Suprapubic skin (tissue), 4 donors: ENCODE measurements at regions not wholly inside any gene's neighbourhood (a gene's known extent, or its start where the extent isn't known, plus 50 kb on each side); places are given as distances from the start of the nearest gene placed in this dataset.
"Not testable (repeated sequence)": the region's sequence is repeated elsewhere in the genome, so short reads cannot be mapped to it uniquely, and the experiment has no call there.

ENCODE experiments used
- DNase-seq, 2 donors: peaks; one replicate each; pipeline ENCODE4 v3.0.0-alpha.2; 2019; ENCODE audit warnings: low spot score in 2 of 2
- H3K27ac ChIP-seq: fragments of 200-600 bp; sonication (generic); one replicate; pipeline ENCODE4 v1.5.1; 2019
- H3K27me3 ChIP-seq: fragments of 200-600 bp; sonication (generic); one replicate; pipeline ENCODE4 v1.5.1; 2019
- H3K36me3 ChIP-seq: fragments of 200-600 bp; sonication (generic); one replicate; pipeline ENCODE4 v1.5.1; 2019
- H3K4me1 ChIP-seq: fragments of 200-600 bp; sonication (generic); one replicate; pipeline ENCODE4 v1.5.1; 2019
- H3K4me3 ChIP-seq: fragments of 200-600 bp; sonication (generic); one replicate; pipeline ENCODE4 v1.5.1; 2019; ENCODE audit warnings: mild to moderate bottlenecking
- H3K9me3 ChIP-seq: fragments of 200-600 bp; sonication (generic); one replicate; pipeline ENCODE4 v1.5.1; 2019
- EP300 ChIP-seq: sonication (generic); formaldehyde crosslinking; IDR thresholded peaks from one replicate; pipeline ENCODE4 v1.6.1; 2017; ENCODE audit warnings: antibody characterized with exemption
- POLR2A ChIP-seq, 2 donors: fragments of 450-650 bp; IDR thresholded peaks; one replicate each; pipeline ENCODE4 v1.6.1; 2017; ENCODE audit warnings: antibody characterized with exemption in 2 of 2, mild to moderate bottlenecking in 2 of 2, moderate library complexity in 2 of 2
- POLR2AphosphoS5 ChIP-seq, 3 donors: sonication (generic); formaldehyde crosslinking; IDR thresholded peaks; one replicate each; pipeline ENCODE4 v1.6.1; 2017; ENCODE audit warnings: antibody characterized with exemption in 3 of 3
- WGBS: methylation state at CpG from one replicate; pipeline ENCODE4 v1.1.5; 2018; 5-methylcytosine and 5-hydroxymethylcytosine counted together
- TF ChIP-seq, protein P1 (sequence below), 2 donors: fragments of 200-600 bp in 1 of 2; fragments of 450-650 bp in 1 of 2; sonication (generic) in 1 of 2; IDR thresholded peaks; one replicate each; pipeline ENCODE4 v1.5.1; 2016 to 2019; ENCODE audit warnings: antibody characterized with exemption in 2 of 2, mild to moderate bottlenecking in 1 of 2, moderate library complexity in 1 of 2

DNA sequence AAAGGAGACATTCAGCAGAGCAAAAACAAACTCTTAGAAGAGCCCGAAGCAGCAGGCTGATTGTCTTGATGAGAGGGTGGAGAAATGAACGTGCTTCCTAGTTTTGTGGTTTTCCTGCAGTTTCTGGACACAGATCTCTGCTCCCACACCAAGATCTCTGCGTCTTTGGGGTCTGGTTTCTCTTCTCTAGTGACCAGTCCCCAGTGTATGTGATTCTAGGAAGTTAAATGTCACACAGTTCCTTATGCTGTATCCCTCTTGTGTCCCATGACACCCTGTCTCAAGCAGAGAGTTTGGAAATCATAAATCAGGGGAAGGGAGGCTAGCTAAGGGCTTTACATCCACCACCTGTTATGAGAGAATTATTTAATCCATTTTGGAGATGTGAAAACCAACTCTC lies 55.4 kb upstream of the KLF14 start:
- TF ChIP-seq, protein P1, sequence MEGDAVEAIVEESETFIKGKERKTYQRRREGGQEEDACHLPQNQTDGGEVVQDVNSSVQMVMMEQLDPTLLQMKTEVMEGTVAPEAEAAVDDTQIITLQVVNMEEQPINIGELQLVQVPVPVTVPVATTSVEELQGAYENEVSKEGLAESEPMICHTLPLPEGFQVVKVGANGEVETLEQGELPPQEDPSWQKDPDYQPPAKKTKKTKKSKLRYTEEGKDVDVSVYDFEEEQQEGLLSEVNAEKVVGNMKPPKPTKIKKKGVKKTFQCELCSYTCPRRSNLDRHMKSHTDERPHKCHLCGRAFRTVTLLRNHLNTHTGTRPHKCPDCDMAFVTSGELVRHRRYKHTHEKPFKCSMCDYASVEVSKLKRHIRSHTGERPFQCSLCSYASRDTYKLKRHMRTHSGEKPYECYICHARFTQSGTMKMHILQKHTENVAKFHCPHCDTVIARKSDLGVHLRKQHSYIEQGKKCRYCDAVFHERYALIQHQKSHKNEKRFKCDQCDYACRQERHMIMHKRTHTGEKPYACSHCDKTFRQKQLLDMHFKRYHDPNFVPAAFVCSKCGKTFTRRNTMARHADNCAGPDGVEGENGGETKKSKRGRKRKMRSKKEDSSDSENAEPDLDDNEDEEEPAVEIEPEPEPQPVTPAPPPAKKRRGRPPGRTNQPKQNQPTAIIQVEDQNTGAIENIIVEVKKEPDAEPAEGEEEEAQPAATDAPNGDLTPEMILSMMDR (IDR thresholded peaks at IDR 0.05): no peak
- TF ChIP-seq POLR2AphosphoS5 (IDR thresholded peaks at IDR 0.05): no peak
- no peak for TF ChIP-seq EP300
- TF ChIP-seq POLR2A (IDR thresholded peaks at IDR 0.05): no peak
- no peak for DNase-seq
- 73% methylated on average over 3 of the region's 3 CpGs for WGBS

DNA sequence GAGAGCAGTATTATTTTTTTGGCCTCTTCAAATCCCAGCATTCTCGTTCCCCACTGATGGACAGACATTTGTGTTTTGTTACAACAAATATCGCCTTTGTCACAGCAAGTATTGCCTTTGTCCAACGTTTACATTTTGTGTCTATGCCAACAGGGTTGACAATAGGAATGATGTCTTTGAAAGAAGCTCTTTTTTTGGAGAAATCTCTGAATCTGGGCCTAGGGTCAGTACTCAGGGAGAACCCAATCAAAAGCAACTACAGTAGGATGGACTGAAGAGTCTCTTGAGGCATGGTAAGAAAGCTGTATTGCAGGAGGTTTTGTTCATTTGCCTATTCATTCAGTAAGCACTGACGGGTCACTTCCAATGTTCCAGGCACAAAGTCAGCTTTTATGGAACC lies 57.7 kb upstream of the KLF14 start:
- Histone ChIP-seq H3K27me3 (no peaks in the 10 kb centered on the region), H3K9me3 (no peaks in the 10 kb centered on the region), H3K4me1 (no peaks in the 10 kb centered on the region), H3K4me3 (no peak overlapping the region), H3K27ac (no peak overlapping the region), H3K36me3 (no peaks in the 10 kb centered on the region)
- WGBS: 78% methylated on average over 4 of the region's 4 CpGs
- DNase-seq: no peak
- TF ChIP-seq, protein P1 (IDR thresholded peaks at IDR 0.05): no peak
- TF ChIP-seq EP300: no peak
- TF ChIP-seq POLR2A (IDR thresholded peaks at IDR 0.05): no peak
- TF ChIP-seq POLR2AphosphoS5 (IDR thresholded peaks at IDR 0.05): no peak

More for the DNA sequence above, 55.4 kb upstream of the KLF14 start:
- H3K4me1 ChIP-seq: no peaks in the 10 kb centered on the region
- no peak overlapping the region for H3K4me3 ChIP-seq
- H3K27ac ChIP-seq: no peak overlapping the region
- H3K36me3 ChIP-seq: no peaks in the 10 kb centered on the region
- H3K9me3 ChIP-seq: no peaks in the 10 kb centered on the region
- no peaks in the 10 kb centered on the region for H3K27me3 ChIP-seq

DNA sequence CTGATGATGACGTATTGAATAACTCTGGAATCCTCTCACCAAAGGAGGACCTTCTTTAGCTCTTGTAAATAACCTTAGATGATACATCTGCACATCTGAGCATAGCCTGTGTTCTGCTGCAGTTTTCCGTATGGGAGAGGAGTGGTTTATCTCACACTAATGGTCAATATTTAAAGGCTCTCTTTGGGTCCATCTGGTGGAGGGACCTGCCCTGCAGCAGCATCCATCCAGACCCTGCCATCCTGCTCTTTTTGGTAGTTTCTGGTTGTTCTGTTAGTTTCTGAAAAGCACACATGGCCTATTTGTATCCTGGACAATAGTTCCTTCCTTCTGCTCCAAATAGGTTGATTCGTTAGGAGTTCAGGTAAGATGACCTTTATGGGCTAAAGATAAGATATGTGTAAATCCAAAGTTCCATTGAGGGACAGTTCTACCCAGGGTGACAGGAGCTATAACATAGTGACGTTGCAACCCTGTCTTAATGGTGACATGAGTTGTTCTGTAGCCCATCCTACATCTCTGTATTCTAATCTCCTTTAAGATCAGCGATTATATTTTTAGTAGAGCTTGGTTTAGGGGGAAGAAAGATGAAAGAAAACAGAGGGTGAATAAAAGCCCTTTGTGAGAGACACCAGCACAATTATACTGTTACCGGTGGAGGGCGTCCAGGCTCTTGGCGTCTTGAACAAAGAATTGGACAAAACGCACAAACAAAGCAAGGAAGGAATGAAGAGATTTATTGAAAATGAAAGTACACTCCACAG lies 60.0 kb upstream of the KLF14 start:
- TF ChIP-seq POLR2AphosphoS5 (IDR thresholded peaks at IDR 0.05): no peak
- no peak for TF ChIP-seq EP300
- TF ChIP-seq, protein P1 (IDR thresholded peaks at IDR 0.05): no peak
- TF ChIP-seq POLR2A (IDR thresholded peaks at IDR 0.05): no peak
- H3K9me3 ChIP-seq: no peaks in the 10 kb centered on the region
- no peaks in the 10 kb centered on the region for H3K27me3 ChIP-seq
- no peaks in the 10 kb centered on the region for H3K4me1 ChIP-seq
- 60% methylated on average over 9 of the region's 9 CpGs for WGBS
- no peak for DNase-seq
- H3K36me3 ChIP-seq: no peaks in the 10 kb centered on the region
- H3K27ac ChIP-seq: no peak overlapping the region
- no peak overlapping the region for H3K4me3 ChIP-seq

DNA sequence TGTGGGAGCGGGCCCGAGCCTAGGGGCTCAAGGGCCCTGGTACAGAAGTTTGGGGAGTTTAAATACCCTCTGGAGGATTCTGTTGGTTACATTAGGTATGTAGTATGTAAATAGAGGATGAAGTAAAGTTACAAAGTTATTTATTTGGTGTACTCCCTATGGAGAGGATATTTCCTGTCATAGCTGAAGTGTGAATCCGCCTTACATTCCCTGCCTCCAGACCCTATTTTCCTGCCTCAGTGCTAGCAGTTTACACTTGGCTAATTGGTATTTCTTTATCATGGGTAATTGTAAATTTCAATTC lies 60.6 kb upstream of the KLF14 start:
- no peaks in the 10 kb centered on the region for H3K36me3 ChIP-seq
- H3K27ac ChIP-seq: no peak overlapping the region
- no peaks in the 10 kb centered on the region for H3K9me3 ChIP-seq
- 67% methylated on average over 3 of the region's 3 CpGs for WGBS
- no peaks in the 10 kb centered on the region for H3K27me3 ChIP-seq
- no peak for DNase-seq
- no peak for TF ChIP-seq POLR2A (IDR thresholded peaks at IDR 0.05)
- TF ChIP-seq POLR2AphosphoS5 (IDR thresholded peaks at IDR 0.05): no peak
- no peak for TF ChIP-seq EP300
- TF ChIP-seq, protein P1 (IDR thresholded peaks at IDR 0.05): no peak
- no peaks in the 10 kb centered on the region for H3K4me1 ChIP-seq
- H3K4me3 ChIP-seq: no peak overlapping the region

DNA sequence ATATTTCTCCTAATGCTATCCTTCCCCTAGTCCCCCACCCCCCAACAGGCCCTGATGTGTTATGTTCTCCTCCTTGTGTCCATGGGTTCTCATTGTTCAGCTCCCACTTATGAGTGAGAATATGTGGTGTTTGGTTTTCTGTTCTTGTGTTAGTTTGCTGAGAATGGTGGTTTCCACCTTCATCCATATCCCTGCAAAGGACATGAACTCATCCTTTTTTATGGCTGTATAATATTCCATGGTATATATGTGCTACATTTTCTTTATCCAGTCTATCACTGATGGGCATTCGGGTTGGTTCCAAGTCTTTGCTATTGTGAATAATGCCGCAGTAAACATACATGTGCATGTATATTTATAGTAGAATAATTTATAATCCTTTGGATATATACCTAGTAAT lies 62.4 kb upstream of the KLF14 start:
- H3K4me3 ChIP-seq, H3K27ac ChIP-seq, H3K4me1 ChIP-seq, H3K9me3 ChIP-seq, H3K36me3 ChIP-seq, DNase-seq, H3K27me3 ChIP-seq: not testable (repeated sequence)
- 98% methylated on average over 2 of the region's 2 CpGs for WGBS

DNA sequence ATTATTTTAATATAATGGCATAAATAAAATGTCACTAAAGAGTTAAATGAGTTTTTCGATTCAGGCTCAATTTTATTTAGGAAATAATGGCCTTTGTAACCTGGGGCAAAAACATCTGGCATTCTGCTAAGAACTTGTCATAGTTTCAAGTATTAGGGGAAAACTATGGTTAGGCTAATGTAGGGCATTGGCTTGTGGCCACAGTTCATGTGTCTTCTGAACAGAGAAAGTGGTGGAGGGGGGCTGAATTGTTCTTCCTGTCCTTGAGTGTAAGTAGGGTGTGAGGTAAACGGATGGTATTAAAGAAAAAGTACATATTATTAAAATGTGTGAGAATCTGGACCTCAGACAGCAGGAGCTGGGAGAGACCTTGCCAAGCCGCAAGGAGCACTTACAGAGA lies 69.1 kb upstream of the KLF14 start:
- Histone ChIP-seq H3K27me3 (peaks cover 10% of the 10 kb centered on the region), H3K36me3 (no peaks in the 10 kb centered on the region), H3K9me3 (no peaks in the 10 kb centered on the region), H3K4me1 (no peaks in the 10 kb centered on the region), H3K27ac (no peak overlapping the region), H3K4me3 (no peak overlapping the region)
- WGBS: 52% methylated on average over 3 of the region's 3 CpGs
- no peak for TF ChIP-seq POLR2A (IDR thresholded peaks at IDR 0.05)
- DNase-seq: no peak
